ENCODE measurements at regions not wholly inside any gene's neighbourhood (a gene's known extent, or its start where the extent isn't known, plus 50 kb on each side); places are given as distances from the start of the nearest gene placed in this dataset.

- H4K20me1 ChIP-seq (ENCODE audit: insufficient read depth, low read length, poor library complexity, severe bottlenecking) = no peaks in the 10 kb centered on the region
- H2AFZ ChIP-seq (ENCODE audit: low read length) = no peak overlapping the region
- H3F3A ChIP-seq (ENCODE audit: low read depth) = no peaks in the 10 kb centered on the region
- no peaks in the 10 kb centered on the region for H3K27me3 ChIP-seq (ENCODE audit: insufficient read depth, low read length, poor library complexity, severe bottlenecking)
- no peak overlapping the region for H3K4me3 ChIP-seq (ENCODE audit: low read length, poor library complexity, severe bottlenecking)
- H3K79me2 ChIP-seq (ENCODE audit: insufficient read depth, low read length) = no peaks in the 10 kb centered on the region
- H3K9me3 ChIP-seq (ENCODE audit: insufficient read depth, low read depth, low read length) = no peaks in the 10 kb centered on the region
- no peak overlapping the region for H3K4me2 ChIP-seq (ENCODE audit: low read depth, low read length, poor library complexity, severe bottlenecking)
- TF ChIP-seq EZH2phosphoT487 (IDR thresholded peaks at IDR 0.05; ENCODE audit: borderline replicate concordance) = no peak
- TF ChIP-seq, protein P1, sequence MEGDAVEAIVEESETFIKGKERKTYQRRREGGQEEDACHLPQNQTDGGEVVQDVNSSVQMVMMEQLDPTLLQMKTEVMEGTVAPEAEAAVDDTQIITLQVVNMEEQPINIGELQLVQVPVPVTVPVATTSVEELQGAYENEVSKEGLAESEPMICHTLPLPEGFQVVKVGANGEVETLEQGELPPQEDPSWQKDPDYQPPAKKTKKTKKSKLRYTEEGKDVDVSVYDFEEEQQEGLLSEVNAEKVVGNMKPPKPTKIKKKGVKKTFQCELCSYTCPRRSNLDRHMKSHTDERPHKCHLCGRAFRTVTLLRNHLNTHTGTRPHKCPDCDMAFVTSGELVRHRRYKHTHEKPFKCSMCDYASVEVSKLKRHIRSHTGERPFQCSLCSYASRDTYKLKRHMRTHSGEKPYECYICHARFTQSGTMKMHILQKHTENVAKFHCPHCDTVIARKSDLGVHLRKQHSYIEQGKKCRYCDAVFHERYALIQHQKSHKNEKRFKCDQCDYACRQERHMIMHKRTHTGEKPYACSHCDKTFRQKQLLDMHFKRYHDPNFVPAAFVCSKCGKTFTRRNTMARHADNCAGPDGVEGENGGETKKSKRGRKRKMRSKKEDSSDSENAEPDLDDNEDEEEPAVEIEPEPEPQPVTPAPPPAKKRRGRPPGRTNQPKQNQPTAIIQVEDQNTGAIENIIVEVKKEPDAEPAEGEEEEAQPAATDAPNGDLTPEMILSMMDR (conservative IDR thresholded peaks at IDR 0.05; ENCODE audit: low read length) = no peak
- no peaks in the 10 kb centered on the region for H3K4me1 ChIP-seq (ENCODE audit: insufficient read depth, low read length, poor library complexity, severe bottlenecking)
- H3K36me3 ChIP-seq (ENCODE audit: insufficient read depth, low read length) = no peaks in the 10 kb centered on the region
- H3K9me2 ChIP-seq (replicated peaks; ENCODE audit: low read depth, low read length) = no peaks in the 10 kb centered on the region
- H3K9ac ChIP-seq (ENCODE audit: low read depth, low read length, poor library complexity, severe bottlenecking) = no peak overlapping the region
These were observed 56.4 kb upstream of the SLC24A5 start for GRCh38 chr15:48064421-48064820.

- peaks cover 3% of the 10 kb centered on the region; the same call in 1 of the 2 replicates for H3K9me3 ChIP-seq (ENCODE audit: insufficient read depth, low read depth, low read length)
- H3K36me3 ChIP-seq (ENCODE audit: insufficient read depth, low read length) = no peaks in the 10 kb centered on the region
- no peaks in the 10 kb centered on the region for H3K27me3 ChIP-seq (ENCODE audit: insufficient read depth, low read length, poor library complexity, severe bottlenecking)
- no peaks in the 10 kb centered on the region for H3K79me2 ChIP-seq (ENCODE audit: insufficient read depth, low read length)
- no peak overlapping the region for H2AFZ ChIP-seq (ENCODE audit: low read length)
- H3K4me2 ChIP-seq (ENCODE audit: low read depth, low read length, poor library complexity, severe bottlenecking) = no peak overlapping the region
- H3K9ac ChIP-seq (ENCODE audit: low read depth, low read length, poor library complexity, severe bottlenecking) = no peak overlapping the region
- H3K9me2 ChIP-seq (replicated peaks; ENCODE audit: low read depth, low read length) = no peaks in the 10 kb centered on the region
- no peaks in the 10 kb centered on the region for H3K4me1 ChIP-seq (ENCODE audit: insufficient read depth, low read length, poor library complexity, severe bottlenecking)
- H3F3A ChIP-seq (ENCODE audit: low read depth) = no peaks in the 10 kb centered on the region
- H3K4me3 ChIP-seq (ENCODE audit: low read length, poor library complexity, severe bottlenecking) = no peak overlapping the region
- TF ChIP-seq, protein P1 (conservative IDR thresholded peaks at IDR 0.05; ENCODE audit: low read length) = no peak
- TF ChIP-seq EZH2phosphoT487 (IDR thresholded peaks at IDR 0.05; ENCODE audit: borderline replicate concordance) = no peak
- H4K20me1 ChIP-seq (ENCODE audit: insufficient read depth, low read length, poor library complexity, severe bottlenecking) = no peaks in the 10 kb centered on the region
These were observed 54.3 kb upstream of the SLC24A5 start for GRCh38 chr15:48066456-48066855.

Data from Loucy (cell line).